NCI-H2081 treated with DMSO at 0.1 percent for 48 hours (cell line): ENCODE measurements at regions not wholly inside any gene's neighbourhood (a gene's known extent, or its start where the extent isn't known, plus 50 kb on each side); places are given as distances from the start of the nearest gene placed in this dataset.
"Not testable (repeated sequence)": the region's sequence is repeated elsewhere in the genome, so short reads cannot be mapped to it uniquely, and the experiment has no call there.

ENCODE experiments used
- DNase-seq: peaks from one replicate; lab custom pipeline; 2025; lab: John Stamatoyannopoulos, UW

- DNase-seq: not testable (repeated sequence)
These were observed 69.9 kb upstream of the GDNF start for GRCh38 chr5:37909610-37910266.

- DNase-seq: no peak
These were observed 66.6 kb upstream of the GDNF start for GRCh38 chr5:37906416-37906815.

GRCh38 chr5:37905230-37905629, 65.4 kb upstream of the GDNF start:
- no peak for DNase-seq

GRCh38 chr5:37902323-37902722, 62.5 kb upstream of the GDNF start:
- DNase-seq: no peak

- DNase-seq: no peak
These were observed 60.9 kb upstream of the GDNF start for GRCh38 chr5:37900692-37901091.

GRCh38 chr5:37899037-37899436, 59.2 kb upstream of the GDNF start:
- DNase-seq: no peak

- no peak for DNase-seq
These were observed 56.3 kb upstream of the GDNF start for GRCh38 chr5:37896159-37896558.

GRCh38 chr5:37893434-37894134, 53.7 kb upstream of the GDNF start:
- no peak for DNase-seq

GRCh38 chr5:37892586-37892985, 52.7 kb upstream of the GDNF start:
- DNase-seq: no peak

GRCh38 chr5:37891832-37892231, 52.0 kb upstream of the GDNF start:
- no peak for DNase-seq

- DNase-seq: no peak
These were observed 49.9 kb upstream of the GDNF start for GRCh38 chr5:37889612-37890317.
